GM21360 (cell line): ENCODE measurements at regions not wholly inside any gene's neighbourhood (a gene's known extent, or its start where the extent isn't known, plus 50 kb on each side); places are given as distances from the start of the nearest gene placed in this dataset.
A peak's percentile ranks its signal among the peaks of the same experiment; 100 is the strongest.

Source experiments
- ATAC-seq: cut with Tn5 transposase; IDR thresholded peaks from one replicate; pipeline ENCODE4 v1.9.1; 2021; ENCODE audit warnings: mild to moderate bottlenecking, moderate library complexity; ENCODE audit not compliant: unreplicated experiment

- ATAC-seq = no peak
These were observed 762.6 kb upstream of the GOLIM4 start for GRCh38 chr3:168858327-168858726.

GRCh38 chr3:168850109-168850508, 754.4 kb upstream of the GOLIM4 start:
- no peak for ATAC-seq

GRCh38 chr3:168847291-168847883, 751.7 kb upstream of the GOLIM4 start:
- peak; percentile 74 for ATAC-seq

- ATAC-seq = no peak
These were observed 749.3 kb upstream of the GOLIM4 start for GRCh38 chr3:168844894-168845482.

GRCh38 chr3:168844472-168844871, 748.7 kb upstream of the GOLIM4 start:
- no peak for ATAC-seq

- ATAC-seq = no peak
These were observed 747.8 kb upstream of the GOLIM4 start for GRCh38 chr3:168843481-168843880.

- ATAC-seq = no peak
These were observed 743.9 kb upstream of the GOLIM4 start for GRCh38 chr3:168839653-168840052.

GRCh38 chr3:168834558-168834957, 738.8 kb upstream of the GOLIM4 start:
- no peak for ATAC-seq

- no peak for ATAC-seq
These were observed 733.2 kb upstream of the GOLIM4 start for GRCh38 chr3:168828943-168829342.

- no peak for ATAC-seq
These were observed 732.8 kb upstream of the GOLIM4 start for GRCh38 chr3:168828536-168828935.

- ATAC-seq = no peak
These were observed 732.3 kb upstream of the GOLIM4 start for GRCh38 chr3:168828014-168828413.

- no peak for ATAC-seq
These were observed 728.4 kb upstream of the GOLIM4 start for GRCh38 chr3:168824107-168824506.

- ATAC-seq = no peak
These were observed 727.7 kb upstream of the GOLIM4 start for GRCh38 chr3:168823466-168823865.

GRCh38 chr3:168820810-168821415, 725.2 kb upstream of the GOLIM4 start:
- no peak for ATAC-seq

GRCh38 chr3:168817177-168817576, 721.5 kb upstream of the GOLIM4 start:
- ATAC-seq = no peak

GRCh38 chr3:168815946-168816345, 720.2 kb upstream of the GOLIM4 start:
- ATAC-seq = no peak

GRCh38 chr3:168813225-168813802, 717.6 kb upstream of the GOLIM4 start:
- ATAC-seq = no peak

GRCh38 chr3:168812234-168812633, 716.5 kb upstream of the GOLIM4 start:
- ATAC-seq = no peak

- no peak for ATAC-seq
These were observed 712.9 kb upstream of the GOLIM4 start for GRCh38 chr3:168808596-168808995.

GRCh38 chr3:168807448-168807847, 711.7 kb upstream of the GOLIM4 start:
- no peak for ATAC-seq

- ATAC-seq = no peak
These were observed 711.1 kb upstream of the GOLIM4 start for GRCh38 chr3:168806871-168807270.

GRCh38 chr3:168803536-168803935, 707.8 kb upstream of the GOLIM4 start:
- ATAC-seq = no peak
